Endothelial cell of umbilical vein (primary cell): ENCODE measurements at regions not wholly inside any gene's neighbourhood (a gene's known extent, or its start where the extent isn't known, plus 50 kb on each side); places are given as distances from the start of the nearest gene placed in this dataset.
"Not testable (repeated sequence)": the region's sequence is repeated elsewhere in the genome, so short reads cannot be mapped to it uniquely, and the experiment has no call there.

Experiments
- EZH2 ChIP-seq: IDR thresholded peaks from 2 replicates; pipeline ENCODE4 v1.6.1; 2012; ENCODE audit warnings: borderline replicate concordance, low read depth, mild to moderate bottlenecking, moderate library complexity, low read length, inconsistent platforms; ENCODE audit not compliant: severe bottlenecking
- POLR2A ChIP-seq: IDR thresholded peaks from 2 replicates; pipeline ENCODE4 v1.6.1; 2012; ENCODE audit warnings: low read depth, mild to moderate bottlenecking, control low read depth, low read length
- POLR2AphosphoS5 ChIP-seq: IDR thresholded peaks from 2 replicates; pipeline ENCODE4 v1.6.1; 2012; ENCODE audit warnings: low read depth, mild to moderate bottlenecking, control low read depth, low read length, moderate library complexity; ENCODE audit not compliant: insufficient read depth
- TF ChIP-seq, protein P1 (sequence below), 2 donors: IDR thresholded peaks; 1 replicate in 1 of 2; 2 replicates in 1 of 2; pipeline ENCODE4 v1.5.1; 2011; ENCODE audit warnings: low read length in 2 of 2, mild to moderate bottlenecking in 2 of 2, moderate library complexity in 2 of 2, control low read depth in 1 of 2, inconsistent platforms in 1 of 2, low read depth in 1 of 2; ENCODE audit not compliant: insufficient read depth in 1 of 2; ENCODE audit errors: extremely low read depth in 1 of 2

DNA sequence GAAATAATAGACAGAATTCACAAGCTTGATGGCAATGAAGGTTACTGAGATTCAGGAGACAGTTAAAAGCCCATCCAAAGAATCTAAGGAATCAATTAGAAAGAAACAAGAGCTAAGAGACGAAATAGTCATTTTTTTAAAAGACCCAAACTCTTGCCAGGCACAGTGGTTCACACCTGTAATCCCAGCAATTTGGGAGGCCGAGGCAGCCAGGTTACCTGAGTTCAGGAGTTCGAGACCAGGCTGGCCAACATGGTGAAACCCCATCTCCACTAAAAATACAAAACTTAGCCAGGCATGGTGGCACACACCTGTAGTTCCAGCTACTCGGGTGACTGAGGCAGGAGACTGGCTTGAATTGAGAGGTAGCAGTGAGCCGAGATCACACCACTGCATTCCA is 647.2 kb upstream of the TPTE start:
- TF ChIP-seq, protein P1, sequence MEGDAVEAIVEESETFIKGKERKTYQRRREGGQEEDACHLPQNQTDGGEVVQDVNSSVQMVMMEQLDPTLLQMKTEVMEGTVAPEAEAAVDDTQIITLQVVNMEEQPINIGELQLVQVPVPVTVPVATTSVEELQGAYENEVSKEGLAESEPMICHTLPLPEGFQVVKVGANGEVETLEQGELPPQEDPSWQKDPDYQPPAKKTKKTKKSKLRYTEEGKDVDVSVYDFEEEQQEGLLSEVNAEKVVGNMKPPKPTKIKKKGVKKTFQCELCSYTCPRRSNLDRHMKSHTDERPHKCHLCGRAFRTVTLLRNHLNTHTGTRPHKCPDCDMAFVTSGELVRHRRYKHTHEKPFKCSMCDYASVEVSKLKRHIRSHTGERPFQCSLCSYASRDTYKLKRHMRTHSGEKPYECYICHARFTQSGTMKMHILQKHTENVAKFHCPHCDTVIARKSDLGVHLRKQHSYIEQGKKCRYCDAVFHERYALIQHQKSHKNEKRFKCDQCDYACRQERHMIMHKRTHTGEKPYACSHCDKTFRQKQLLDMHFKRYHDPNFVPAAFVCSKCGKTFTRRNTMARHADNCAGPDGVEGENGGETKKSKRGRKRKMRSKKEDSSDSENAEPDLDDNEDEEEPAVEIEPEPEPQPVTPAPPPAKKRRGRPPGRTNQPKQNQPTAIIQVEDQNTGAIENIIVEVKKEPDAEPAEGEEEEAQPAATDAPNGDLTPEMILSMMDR (IDR thresholded peaks at IDR 0.05; ENCODE audit: extremely low read depth in 1 of 2, insufficient read depth in 1 of 2, low read depth in 1 of 2, low read length in 2 of 2) = not testable (repeated sequence)
- TF ChIP-seq EZH2, POLR2AphosphoS5, POLR2A: not testable (repeated sequence)
